AG04450 (cell line): ENCODE measurements at regions not wholly inside any gene's neighbourhood (a gene's known extent, or its start where the extent isn't known, plus 50 kb on each side); places are given as distances from the start of the nearest gene placed in this dataset.

Experiments used
- CTCF ChIA-PET: fragments of 300-600, 350-600 bp; formaldehyde crosslinking; extraction: SDS; loops from one replicate; lab custom pipeline; 2022; ENCODE audit warnings: antibody characterized with exemption, inconsistent platforms; lab: Charles Lee
- POLR2A ChIA-PET: fragments of 350-600 bp; formaldehyde crosslinking; extraction: SDS; loops from one replicate; lab custom pipeline; 2021; ENCODE audit warnings: antibody characterized with exemption, inconsistent platforms; lab: Yijun Ruan, JAX
- DNase-seq: peaks from one replicate; pipeline ENCODE4 v3.0.0-alpha.2; 2011; ENCODE audit warnings: low read depth, low spot score
- H3K27ac ChIP-seq: one replicate; pipeline ENCODE4 v1.5.1; 2012; ENCODE audit warnings: low read depth, low read length, control low read depth
- H3K27me3 ChIP-seq: one replicate; pipeline ENCODE4 v1.6.0; 2012; ENCODE audit warnings: low read length; ENCODE audit not compliant: control insufficient read depth, insufficient read depth
- H3K4me3 ChIP-seq: 2 replicates; pipeline ENCODE4 v1.5.1; 2011; ENCODE audit warnings: mild to moderate bottlenecking, low read depth, low read length, control low read depth
- H3K9me3 ChIP-seq: 2 replicates; pipeline ENCODE4 v1.5.1; 2012; ENCODE audit warnings: low read length; ENCODE audit not compliant: control insufficient read depth, insufficient read depth
- CTCF ChIP-seq: IDR thresholded peaks from 2 replicates; pipeline ENCODE4 v1.5.1; 2011; ENCODE audit warnings: low read depth, low read length, control low read depth, inconsistent platforms

DNA sequence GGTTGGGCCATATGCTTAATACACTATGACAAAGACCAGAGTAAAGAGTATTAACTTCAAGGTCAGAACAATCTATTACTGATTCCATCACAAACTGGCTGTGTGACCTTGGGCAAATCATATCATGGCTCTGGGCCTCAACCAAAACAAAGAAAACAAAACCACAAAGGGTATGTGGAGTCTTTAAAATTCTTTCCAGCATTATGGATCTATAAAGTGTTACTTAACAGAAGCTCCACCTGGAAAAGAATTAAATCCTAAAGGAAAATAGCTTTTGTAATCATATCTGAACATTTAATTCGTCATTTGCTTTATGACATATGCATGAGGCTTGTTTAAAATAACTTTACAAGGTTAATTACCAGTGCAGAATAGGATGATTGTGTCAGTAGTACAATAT lies 265.5 kb downstream of the SATB1 start:
- Histone ChIP-seq H3K27ac (no peak overlapping the region), H3K9me3 (no peaks in the 10 kb centered on the region), H3K4me3 (no peak overlapping the region), H3K27me3 (peaks cover 1% of the 10 kb centered on the region)
- DNase-seq, result no peak
- ChIA-PET CTCF (no interaction called here), POLR2A (no interaction called here)
- no peak for TF ChIP-seq CTCF

DNA sequence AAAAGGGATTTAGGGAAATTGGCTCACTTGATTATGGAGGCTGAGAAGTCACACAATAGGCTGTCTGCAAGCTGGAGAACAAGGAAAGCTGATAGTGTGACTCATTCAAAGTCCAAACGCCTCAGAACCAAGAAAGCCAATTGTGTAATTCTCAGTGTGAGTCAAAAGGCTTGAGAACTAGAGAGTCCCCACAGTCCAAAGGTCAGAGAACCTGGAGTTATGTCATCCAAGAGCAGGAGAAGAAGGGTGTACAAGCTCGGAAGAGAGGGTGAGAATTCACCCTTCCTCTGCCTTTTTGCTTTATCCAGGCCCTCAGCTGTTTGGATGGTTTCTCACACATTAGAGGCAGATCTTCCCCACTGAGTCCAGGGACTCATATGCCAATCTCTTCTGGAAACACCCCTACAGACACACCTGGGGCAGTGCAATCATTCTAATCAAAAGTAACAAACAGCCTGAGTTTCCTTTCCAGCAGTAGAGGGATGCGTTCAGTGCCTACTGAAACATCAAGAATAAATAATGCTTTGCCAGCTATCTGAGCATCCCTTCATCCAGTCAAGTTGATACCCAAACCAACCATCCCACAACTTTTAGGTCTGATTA lies 271.5 kb downstream of the SATB1 start:
- ChIA-PET POLR2A (no interaction called here), CTCF (no interaction called here)
- DNase-seq, result no peak
- Histone ChIP-seq H3K27ac (no peak overlapping the region), H3K9me3 (no peaks in the 10 kb centered on the region), H3K4me3 (no peak overlapping the region), H3K27me3 (no peaks in the 10 kb centered on the region)
- no peak for TF ChIP-seq CTCF

- POLR2A ChIA-PET, result no interaction called here
- DNase-seq, result no peak
- no peak for TF ChIP-seq CTCF
- Histone ChIP-seq H3K27ac (no peak overlapping the region), H3K27me3 (no peaks in the 10 kb centered on the region), H3K9me3 (no peaks in the 10 kb centered on the region), H3K4me3 (no peak overlapping the region)
- CTCF ChIA-PET, result no interaction called here
These were observed 273.9 kb downstream of the SATB1 start for GRCh38 chr3:18151199-18151598.

DNA sequence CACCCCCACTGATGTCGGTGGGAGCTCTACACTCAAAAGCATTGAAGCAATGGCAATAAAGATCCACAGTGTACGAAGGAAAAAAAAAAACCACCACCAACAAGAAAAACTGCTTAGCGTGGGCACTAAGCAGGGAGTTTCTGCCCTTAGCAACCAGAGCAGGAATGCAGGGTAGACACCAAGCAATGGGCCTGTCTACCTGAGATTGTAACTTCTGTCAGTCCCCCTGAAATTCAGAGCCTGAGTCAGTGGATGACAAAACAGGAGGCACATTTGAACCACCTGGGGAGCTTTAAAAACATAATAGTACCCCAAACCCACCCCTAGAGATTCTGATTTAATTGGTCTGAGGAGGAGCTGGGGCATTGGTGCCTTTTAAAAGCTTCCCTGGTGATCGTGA lies 275.2 kb downstream of the SATB1 start:
- TF ChIP-seq CTCF, result no peak
- ChIA-PET CTCF (no interaction called here), POLR2A (no interaction called here)
- Histone ChIP-seq H3K27ac (no peak overlapping the region), H3K9me3 (no peaks in the 10 kb centered on the region), H3K27me3 (no peaks in the 10 kb centered on the region), H3K4me3 (no peak overlapping the region)
- DNase-seq, result no peak

GRCh38 chr3:18149386-18149785 lies 275.8 kb downstream of the SATB1 start:
- no peak for DNase-seq
- Histone ChIP-seq H3K27me3 (no peaks in the 10 kb centered on the region), H3K9me3 (no peaks in the 10 kb centered on the region), H3K4me3 (no peak overlapping the region), H3K27ac (no peak overlapping the region)
- no peak for TF ChIP-seq CTCF
- ChIA-PET CTCF (no interaction called here), POLR2A (no interaction called here)
